Muscle of leg (tissue), 3 donors: ENCODE measurements at regions not wholly inside any gene's neighbourhood (a gene's known extent, or its start where the extent isn't known, plus 50 kb on each side); places are given as distances from the start of the nearest gene placed in this dataset.

ENCODE experiments used
- DNase-seq: peaks from one replicate; pipeline ENCODE4 v3.0.0; 2013
- H3K27ac ChIP-seq: one replicate; pipeline ENCODE4 v1.5.1; 2013; ENCODE audit warnings: mild to moderate bottlenecking, low read length, control low read depth
- H3K27me3 ChIP-seq: one replicate; pipeline ENCODE4 v1.6.1; 2013; ENCODE audit warnings: low read length; ENCODE audit not compliant: control insufficient read depth, insufficient read depth
- H3K36me3 ChIP-seq: one replicate; pipeline ENCODE4 v1.6.1; 2013; ENCODE audit warnings: low read length; ENCODE audit not compliant: control insufficient read depth, insufficient read depth
- H3K4me1 ChIP-seq: one replicate; pipeline ENCODE4 v1.6.1; 2013; ENCODE audit warnings: low read length; ENCODE audit not compliant: control insufficient read depth, insufficient read depth
- H3K4me3 ChIP-seq: one replicate; pipeline ENCODE4 v1.5.1; 2013; ENCODE audit warnings: low read length, control low read depth
- H3K9me3 ChIP-seq: replicated peaks from 2 replicates; pipeline ENCODE4 v1.6.1; 2013; ENCODE audit warnings: low read depth, low read length; ENCODE audit not compliant: control insufficient read depth
- WGBS: methylation state at CpG from one replicate; pipeline ENCODE4 v1.1.5; 2013; ENCODE audit warnings: missing lambda C conversion rate; ENCODE audit not compliant: insufficient coverage; 5-methylcytosine and 5-hydroxymethylcytosine counted together

DNA sequence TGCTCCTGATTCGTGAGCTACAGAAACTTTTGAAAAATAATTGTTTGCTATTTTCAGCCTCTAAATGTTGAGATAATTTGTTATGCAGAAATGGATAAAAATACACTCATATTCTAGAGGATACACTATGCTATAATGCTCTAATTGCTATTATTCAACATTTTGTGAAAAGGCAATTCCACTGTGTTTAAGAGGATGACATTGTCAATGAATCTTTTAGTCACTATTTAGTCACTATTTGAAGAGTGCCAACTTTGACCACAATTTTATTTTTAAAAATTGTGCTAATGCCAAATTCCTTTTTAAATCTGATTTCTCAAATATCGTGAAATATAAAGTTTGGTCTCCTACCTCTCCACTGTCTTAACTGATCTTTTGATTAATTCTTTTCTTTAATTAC is 604.9 kb upstream of the KCNMB2 start:
- Histone ChIP-seq H3K9me3 (no peaks in the 10 kb centered on the region), H3K36me3 (no peaks in the 10 kb centered on the region), H3K27ac (no peak overlapping the region), H3K27me3 (no peaks in the 10 kb centered on the region), H3K4me3 (no peak overlapping the region), H3K4me1 (peaks cover 10% of the 10 kb centered on the region)
- no peak for DNase-seq
- WGBS = no CpG with 5 or more reads among the region's 2 CpGs

DNA sequence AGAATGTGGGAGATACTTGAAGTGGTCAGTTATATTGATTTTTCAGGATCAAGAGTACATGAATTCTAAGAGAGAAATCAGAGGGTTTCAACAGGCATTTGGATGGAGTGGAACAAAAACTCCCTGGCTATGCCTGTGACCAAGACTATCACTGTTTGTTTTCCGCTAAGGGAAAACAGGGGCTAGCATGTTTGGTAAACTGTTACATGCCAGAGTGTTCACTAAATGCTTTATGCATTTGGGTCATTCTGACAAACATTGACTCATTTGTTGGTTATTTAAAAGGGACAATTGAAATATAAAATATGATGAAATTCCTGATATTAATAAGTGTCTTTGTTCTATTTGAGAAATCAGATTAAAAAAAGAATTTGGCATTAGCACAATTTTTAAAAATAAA is 603.9 kb upstream of the KCNMB2 start:
- Histone ChIP-seq H3K27ac (no peak overlapping the region), H3K4me1 (peaks cover 10% of the 10 kb centered on the region), H3K4me3 (no peak overlapping the region), H3K36me3 (no peaks in the 10 kb centered on the region), H3K9me3 (no peaks in the 10 kb centered on the region), H3K27me3 (no peaks in the 10 kb centered on the region)
- DNase-seq = no peak
- 83% methylated on average over 1 of the region's 1 CpG for WGBS

DNA sequence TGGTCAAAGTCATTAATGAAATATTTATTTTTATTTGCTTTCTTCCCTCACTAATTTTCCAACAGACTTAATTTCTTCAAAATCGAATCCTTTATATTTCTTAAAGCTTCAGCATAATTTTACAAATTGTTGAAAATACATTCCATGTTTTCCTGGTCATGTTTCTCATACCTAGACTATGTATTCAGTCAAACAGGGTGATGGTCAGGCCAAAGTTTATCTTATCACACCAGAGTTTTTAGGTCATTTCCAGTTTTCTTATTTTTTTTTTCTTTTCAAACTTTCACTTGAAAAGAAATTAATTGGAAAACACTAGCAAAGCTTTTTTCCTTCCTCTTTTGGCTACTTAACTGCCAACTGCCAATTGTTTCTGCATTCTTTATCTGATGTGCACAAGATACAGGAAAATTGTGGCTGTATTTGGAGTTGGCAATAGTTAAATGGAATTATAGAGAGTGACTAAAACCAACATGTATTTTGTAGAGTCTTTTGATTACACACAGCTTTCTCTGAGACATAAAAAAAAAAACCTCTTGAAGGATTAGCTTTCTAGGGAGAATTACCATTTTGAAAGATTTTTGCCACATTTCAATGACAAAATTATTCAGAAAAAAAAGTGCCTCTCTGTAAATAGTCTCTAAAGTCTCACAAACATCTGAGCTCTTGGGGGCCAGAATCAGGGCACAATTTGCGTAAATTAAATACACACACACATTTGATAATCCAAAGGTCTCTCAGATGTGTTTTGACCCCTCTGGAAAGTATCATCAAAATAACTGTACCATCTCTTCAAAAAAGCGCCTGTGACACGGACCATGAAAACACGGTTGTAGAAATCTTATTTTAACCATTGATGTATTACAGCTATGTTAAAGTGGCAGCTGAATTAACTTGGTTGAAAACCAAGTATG is 603.2 kb upstream of the KCNMB2 start:
- Histone ChIP-seq H3K36me3 (no peaks in the 10 kb centered on the region), H3K9me3 (no peaks in the 10 kb centered on the region), H3K27ac (no peak overlapping the region), H3K4me1 (peaks cover 10% of the 10 kb centered on the region), H3K4me3 (no peak overlapping the region), H3K27me3 (no peaks in the 10 kb centered on the region)
- peak; percentile 46 for DNase-seq
- WGBS = 100% methylated on average over 1 of the region's 5 CpGs

DNA sequence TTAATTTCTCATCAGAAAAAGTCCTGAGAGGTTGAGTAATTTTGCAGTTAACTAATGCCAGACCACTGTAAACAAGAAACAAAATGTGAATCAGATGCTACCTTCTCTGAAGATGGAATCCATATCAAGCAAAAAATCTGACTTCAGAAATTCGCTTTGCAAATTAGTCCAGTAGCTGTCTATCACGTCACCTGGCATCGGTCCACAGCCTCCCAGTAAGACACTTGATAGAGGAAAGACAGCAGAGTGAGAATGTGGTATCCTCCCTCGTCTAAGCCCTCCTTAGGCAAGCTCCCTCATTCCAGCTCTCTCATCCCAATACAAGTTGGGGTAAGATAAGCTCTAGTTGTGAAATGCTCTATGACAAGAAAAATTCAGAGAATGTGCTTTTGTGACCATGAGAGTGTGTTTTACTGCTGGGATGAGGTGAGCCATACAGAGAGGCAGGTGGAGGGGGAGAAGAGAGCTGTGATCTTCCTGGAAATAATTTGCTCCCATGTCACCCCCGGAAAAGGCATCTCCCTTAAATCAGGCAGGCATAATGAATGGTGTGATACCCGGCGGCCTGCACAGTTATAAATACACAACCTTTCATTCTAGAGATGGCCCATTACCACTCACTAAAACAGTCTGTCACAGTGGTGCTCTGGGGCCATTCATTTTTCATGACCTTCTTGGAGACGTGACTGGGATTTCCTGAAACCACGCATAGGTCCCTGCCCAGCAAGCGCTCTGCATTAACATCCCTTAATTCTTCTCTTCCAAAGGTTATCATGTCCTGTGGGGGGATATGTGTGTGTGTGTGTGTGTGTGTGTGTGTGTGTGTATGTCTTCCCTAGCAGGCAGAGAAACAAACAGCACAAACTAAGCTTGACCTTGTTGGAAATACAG is 602.0 kb upstream of the KCNMB2 start:
- no peaks in the 10 kb centered on the region for H3K27me3 ChIP-seq
- H3K4me3 ChIP-seq = no peak overlapping the region
- no peak overlapping the region for H3K27ac ChIP-seq
- peaks cover 10% of the 10 kb centered on the region for H3K4me1 ChIP-seq
- WGBS = 61% methylated on average over 2 of the region's 10 CpGs
- no peaks in the 10 kb centered on the region for H3K9me3 ChIP-seq
- no peak for DNase-seq
- no peaks in the 10 kb centered on the region for H3K36me3 ChIP-seq

DNA sequence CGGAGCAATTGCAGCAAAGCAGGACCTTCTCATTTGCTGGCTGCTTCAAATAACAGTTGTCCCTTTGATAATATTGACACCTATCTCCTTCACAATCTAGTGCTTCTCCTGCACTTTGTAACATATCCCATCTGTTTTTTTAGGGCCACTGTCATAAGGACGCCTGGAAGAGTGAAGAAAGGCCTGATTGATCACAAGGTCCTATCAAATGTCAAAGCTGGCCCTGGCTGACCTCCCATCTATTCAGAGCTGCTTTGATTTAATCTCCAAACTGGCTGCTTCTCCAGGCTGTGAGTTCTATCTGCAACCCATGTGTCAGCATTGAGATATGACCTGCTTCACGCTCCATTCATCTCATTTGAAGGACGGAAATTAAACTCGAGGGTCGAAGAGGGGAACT is 601.2 kb upstream of the KCNMB2 start:
- peaks cover 10% of the 10 kb centered on the region for H3K4me1 ChIP-seq
- no peak overlapping the region for H3K4me3 ChIP-seq
- H3K27ac ChIP-seq = no peak overlapping the region
- whole genome bisulfite sequencing = 81% methylated on average over 2 of the region's 6 CpGs
- no peaks in the 10 kb centered on the region for H3K36me3 ChIP-seq
- H3K9me3 ChIP-seq = no peaks in the 10 kb centered on the region
- peak; percentile 60 for DNase-seq
- H3K27me3 ChIP-seq = no peaks in the 10 kb centered on the region

DNA sequence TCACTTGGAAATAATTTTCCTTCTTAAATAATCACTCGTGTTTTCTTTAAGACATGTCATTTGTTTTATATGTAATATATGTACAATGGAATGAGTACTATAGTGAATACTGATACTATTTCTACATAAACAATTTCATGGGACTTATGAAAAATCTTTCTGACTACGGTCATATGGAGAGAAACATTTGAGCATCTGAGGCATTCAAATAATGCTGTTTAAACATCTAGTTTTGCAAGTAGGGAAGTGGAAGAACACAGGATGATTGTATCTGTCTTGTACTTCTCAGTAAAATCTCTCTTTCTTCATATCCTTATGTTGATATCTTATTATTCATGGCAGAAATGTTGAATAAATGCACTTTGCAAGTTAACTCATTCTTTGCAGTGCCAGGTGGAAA is 599.5 kb upstream of the KCNMB2 start:
- WGBS = no CpG with 5 or more reads among the region's 2 CpGs
- Histone ChIP-seq H3K27ac (no peak overlapping the region), H3K36me3 (no peaks in the 10 kb centered on the region), H3K4me3 (no peak overlapping the region), H3K27me3 (no peaks in the 10 kb centered on the region), H3K9me3 (no peaks in the 10 kb centered on the region), H3K4me1 (peaks cover 10% of the 10 kb centered on the region)
- DNase-seq = no peak

DNA sequence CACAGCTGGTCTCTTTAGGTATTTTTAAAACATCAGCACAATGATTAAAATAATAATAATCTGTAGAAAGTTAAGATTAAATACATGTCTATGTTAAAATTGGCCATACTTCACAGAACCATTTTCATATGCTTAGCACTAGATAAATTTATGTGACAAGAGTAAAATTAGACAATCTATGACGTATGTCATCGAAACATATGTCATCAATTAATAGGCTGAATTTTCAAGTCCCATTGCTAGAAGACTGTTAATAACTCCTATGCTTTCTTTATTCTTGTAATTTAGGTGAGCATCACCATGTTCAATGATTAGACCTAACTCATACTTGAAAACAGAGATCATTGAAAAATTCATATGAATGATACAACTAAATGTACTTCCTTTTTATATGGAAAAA is 593.3 kb upstream of the KCNMB2 start:
- Histone ChIP-seq H3K4me1 (no peaks in the 10 kb centered on the region), H3K27ac (no peak overlapping the region), H3K36me3 (no peaks in the 10 kb centered on the region), H3K4me3 (no peak overlapping the region), H3K9me3 (no peaks in the 10 kb centered on the region), H3K27me3 (no peaks in the 10 kb centered on the region)
- WGBS = no CpG with 5 or more reads among the region's 2 CpGs
- no peak for DNase-seq

DNA sequence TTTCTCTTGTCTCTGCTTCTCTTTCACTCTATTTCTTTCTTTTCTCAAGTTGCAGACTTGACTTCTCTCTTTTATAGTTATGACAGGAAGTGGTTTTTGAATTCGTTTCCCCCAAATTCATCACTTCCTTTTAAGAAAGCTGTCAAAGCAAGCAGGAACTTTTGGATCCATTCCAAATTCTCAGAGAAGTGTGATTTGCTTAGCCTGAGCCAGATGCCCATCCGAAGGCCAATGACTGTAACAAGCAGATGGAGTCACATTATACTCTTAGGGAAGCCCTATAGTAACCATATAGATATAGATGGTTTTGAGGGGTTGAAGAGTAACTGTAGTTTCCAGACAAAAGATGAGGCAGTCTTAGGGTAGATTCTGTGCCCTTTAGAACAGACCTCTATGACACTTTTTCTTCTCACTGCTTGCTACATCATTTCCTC is 592.0 kb upstream of the KCNMB2 start:
- Histone ChIP-seq H3K4me1 (peaks cover 4% of the 10 kb centered on the region), H3K27me3 (no peaks in the 10 kb centered on the region), H3K27ac (no peak overlapping the region), H3K4me3 (no peak overlapping the region), H3K36me3 (no peaks in the 10 kb centered on the region), H3K9me3 (no peaks in the 10 kb centered on the region)
- WGBS = no CpG with 5 or more reads among the region's 2 CpGs
- DNase-seq = peak; percentile 59

DNA sequence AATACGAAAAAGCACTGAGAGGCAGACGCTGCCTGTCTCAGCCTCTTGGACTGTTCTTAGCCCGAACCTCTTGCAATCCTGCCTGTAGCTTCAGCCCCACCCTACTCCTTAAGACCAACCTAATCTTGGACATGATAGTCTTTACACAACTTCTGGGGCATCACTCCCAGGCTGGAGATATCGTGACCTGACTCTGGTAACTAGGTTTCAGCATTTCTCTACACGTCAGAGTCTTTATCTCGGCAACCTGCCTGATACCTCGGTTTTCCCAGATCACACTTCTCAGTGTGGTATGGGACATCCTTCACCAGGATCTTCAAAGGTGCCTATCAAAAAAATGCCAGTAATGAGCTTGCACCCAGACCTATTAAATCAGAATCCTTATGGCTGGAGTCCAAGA is 590.2 kb upstream of the KCNMB2 start:
- Histone ChIP-seq H3K9me3 (no peaks in the 10 kb centered on the region), H3K36me3 (no peaks in the 10 kb centered on the region), H3K4me1 (peaks cover 4% of the 10 kb centered on the region), H3K27ac (no peak overlapping the region), H3K4me3 (no peak overlapping the region), H3K27me3 (no peaks in the 10 kb centered on the region)
- 93% methylated on average over 6 of the region's 7 CpGs for WGBS
- DNase-seq = no peak

DNA sequence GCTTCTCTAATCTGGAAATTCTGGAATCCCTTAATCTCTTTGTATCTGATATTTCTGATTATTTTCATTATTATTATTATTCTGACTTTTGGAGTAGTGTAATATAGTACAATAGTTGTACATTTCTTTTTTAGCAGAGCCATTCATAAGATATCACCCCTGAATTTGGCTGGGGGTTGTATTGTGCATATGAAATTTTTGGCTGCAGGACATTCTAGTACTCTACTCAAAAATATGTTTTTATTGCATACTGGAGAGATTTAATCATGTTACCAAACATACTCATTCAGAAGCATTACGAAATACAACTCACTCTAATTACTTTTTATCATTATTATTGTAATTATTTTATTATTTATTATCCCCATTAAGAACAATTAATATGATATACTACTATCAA is 589.7 kb upstream of the KCNMB2 start:
- no peaks in the 10 kb centered on the region for H3K27me3 ChIP-seq
- no peak overlapping the region for H3K4me3 ChIP-seq
- WGBS = no CpG with 5 or more reads among the region's 1 CpG
- H3K9me3 ChIP-seq = no peaks in the 10 kb centered on the region
- H3K36me3 ChIP-seq = no peaks in the 10 kb centered on the region
- peaks cover 4% of the 10 kb centered on the region for H3K4me1 ChIP-seq
- DNase-seq = peak; percentile 72
- no peak overlapping the region for H3K27ac ChIP-seq
